Small intestine (tissue), 7 donors: ENCODE measurements at regions not wholly inside any gene's neighbourhood (a gene's known extent, or its start where the extent isn't known, plus 50 kb on each side); places are given as distances from the start of the nearest gene placed in this dataset.
A peak's percentile ranks its signal among the peaks of the same experiment; 100 is the strongest.

Experiments used
- DNase-seq, 2 donors: peaks; one replicate each; pipeline versions ENCODE4 v3.0.0 to v3.0.0-alpha.2; 2013
- FAIRE-seq: peaks from 2 replicates; lab custom pipeline; 2012; peaks lifted over from hg19 to GRCh38; lab: Jason Lieb, UNC
- H3K27ac ChIP-seq, 3 donors: one replicate each; pipeline ENCODE4 v1.5.1; 2013; ENCODE audit warnings: low read length in 2 of 3, mild to moderate bottlenecking in 2 of 3, control low read depth in 1 of 3, inconsistent platforms in 1 of 3, low read depth in 1 of 3, moderate library complexity in 1 of 3
- H3K27me3 ChIP-seq, 3 donors: one replicate each; pipeline ENCODE4 v1.6.1; 2013; ENCODE audit warnings: low read length in 3 of 3, inconsistent platforms in 1 of 3; ENCODE audit not compliant: control insufficient read depth in 3 of 3, insufficient read depth in 3 of 3
- H3K36me3 ChIP-seq, 3 donors: one replicate each; pipeline ENCODE4 v1.6.1; 2013; ENCODE audit warnings: low read length in 3 of 3, inconsistent platforms in 1 of 3, low read depth in 1 of 3, mild to moderate bottlenecking in 1 of 3, moderate library complexity in 1 of 3; ENCODE audit not compliant: control insufficient read depth in 3 of 3, insufficient read depth in 2 of 3
- H3K4me1 ChIP-seq, 3 donors: one replicate each; pipeline ENCODE4 v1.6.1; 2013; ENCODE audit warnings: low read length in 2 of 3, inconsistent platforms in 1 of 3, low read depth in 1 of 3, mild to moderate bottlenecking in 1 of 3, moderate library complexity in 1 of 3; ENCODE audit not compliant: control insufficient read depth in 3 of 3, insufficient read depth in 2 of 3
- H3K4me3 ChIP-seq, 3 donors: one replicate each; pipeline ENCODE4 v1.5.1; 2013; ENCODE audit warnings: low read length in 3 of 3, control low read depth in 1 of 3, inconsistent platforms in 1 of 3, low read depth in 1 of 3, mild to moderate bottlenecking in 1 of 3, moderate library complexity in 1 of 3
- H3K9me3 ChIP-seq, 2 donors: one replicate each; pipeline ENCODE4 v1.6.1; 2013; ENCODE audit warnings: low read depth in 1 of 2, low read length in 1 of 2; ENCODE audit not compliant: control insufficient read depth in 2 of 2, insufficient read depth in 1 of 2
- WGBS, 3 donors: extraction: QIAGEN DNeasy Blood & Tissue Kit; methylation state at CpG; one replicate each; pipeline ENCODE4 v1.1.7; 2013; 5-methylcytosine and 5-hydroxymethylcytosine counted together
- donor health status: healthy with polysubstance abuse.
- donor health status: control.
- donor health status: control.
- donor health status: Bipolar disorder and iron deficiency.
- donor health status: healthy.

DNA sequence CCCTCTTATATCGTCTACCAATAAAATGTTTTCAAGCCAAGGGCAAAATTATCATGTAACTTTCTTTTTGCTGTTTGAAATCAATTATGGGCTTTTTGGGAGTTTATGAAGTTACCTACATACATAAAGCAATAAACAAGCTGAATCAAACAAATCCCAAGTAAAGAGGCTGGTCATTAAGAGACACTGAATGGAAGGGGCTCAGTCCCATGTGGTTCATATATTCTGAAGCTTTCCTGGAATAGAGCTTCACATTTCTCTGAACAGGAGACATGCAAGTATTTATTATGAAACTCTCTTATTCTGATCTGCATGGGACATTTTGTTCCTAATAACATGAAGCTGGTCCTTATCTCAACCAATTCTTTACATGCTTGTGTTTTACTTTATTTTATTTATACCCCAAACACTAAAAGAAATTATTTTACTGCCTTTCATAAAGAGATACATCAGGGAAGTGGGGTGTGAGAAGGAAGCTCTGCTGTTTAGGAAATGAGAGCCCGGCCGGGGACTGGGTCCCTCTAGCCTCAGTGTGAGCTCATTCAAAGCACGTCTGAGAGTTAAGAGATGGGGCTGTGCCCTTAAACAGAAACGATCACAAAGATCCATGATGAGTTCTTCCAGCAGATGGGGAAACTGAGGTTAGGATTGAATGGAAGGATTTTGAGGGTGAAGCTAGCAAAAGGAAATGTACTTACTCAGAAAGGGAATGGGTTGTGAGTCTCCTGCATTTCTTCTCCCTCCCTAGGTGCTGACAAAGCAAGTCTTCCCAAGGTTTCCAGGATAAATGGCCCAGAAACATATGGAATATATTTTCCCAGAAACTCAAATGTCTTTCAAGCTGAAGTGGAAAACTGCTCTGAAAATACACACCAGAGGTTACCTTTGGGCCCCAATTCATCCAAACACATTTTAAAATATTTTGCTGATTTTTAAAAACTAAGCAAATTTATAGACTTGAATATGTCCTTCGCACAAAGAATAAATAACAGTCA lies 93.1 kb upstream of the LNX1 start:
- 65 to 84% (median 79%) methylated on average over 6 of the region's 6 CpGs for WGBS, 3 donors
- H3K27me3 ChIP-seq = no peaks in the 10 kb centered on the region
- H3K4me3 ChIP-seq = no peak overlapping the region
- DNase-seq = no peak
- no peak for FAIRE-seq
- peak overlapping the region in 1 of 3 donors; percentile 39 for H3K27ac ChIP-seq
- H3K9me3 ChIP-seq = no peaks in the 10 kb centered on the region
- no peaks in the 10 kb centered on the region for H3K4me1 ChIP-seq
- H3K36me3 ChIP-seq = no peaks in the 10 kb centered on the region

DNA sequence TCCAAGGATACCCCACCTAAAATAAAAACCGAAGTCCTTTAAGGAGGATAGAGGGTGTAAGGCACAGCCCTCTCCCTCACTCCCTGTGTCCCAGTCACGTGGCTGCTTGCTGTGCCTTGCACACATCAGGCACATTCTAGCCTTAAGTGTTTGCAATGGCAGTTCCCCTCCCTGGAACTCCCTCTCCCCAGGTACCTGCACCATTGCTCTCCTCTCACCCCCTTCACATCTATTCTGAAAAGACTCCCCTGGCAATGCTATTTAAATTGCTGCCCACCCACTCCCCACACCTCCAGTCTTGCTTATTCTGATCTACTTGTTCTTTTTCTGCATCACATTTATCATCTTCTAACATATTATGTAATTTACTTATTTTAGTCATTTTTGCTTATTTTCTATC lies 91.6 kb upstream of the LNX1 start:
- H3K27me3 ChIP-seq = no peaks in the 10 kb centered on the region
- H3K36me3 ChIP-seq = no peaks in the 10 kb centered on the region
- no peak overlapping the region for H3K27ac ChIP-seq
- no peaks in the 10 kb centered on the region for H3K4me1 ChIP-seq
- DNase-seq (no peak), FAIRE-seq (no peak)
- H3K9me3 ChIP-seq = no peaks in the 10 kb centered on the region
- H3K4me3 ChIP-seq = no peak overlapping the region
- 57 to 80% (median 69%) methylated on average over 2 of the region's 2 CpGs for WGBS, 3 donors

- no peaks in the 10 kb centered on the region for H3K4me1 ChIP-seq
- DNase-seq (no peak), FAIRE-seq (no peak)
- no peak overlapping the region for H3K27ac ChIP-seq
- H3K9me3 ChIP-seq = peaks cover 0 to 1% of the 10 kb centered on the region in 2 donors
- H3K4me3 ChIP-seq = no peak overlapping the region
- H3K36me3 ChIP-seq = no peaks in the 10 kb centered on the region
- no peaks in the 10 kb centered on the region for H3K27me3 ChIP-seq
- 78 to 92% (median 79%) methylated on average over 1 of the region's 1 CpG for whole genome bisulfite sequencing, 3 donors
Measured at GRCh38 chr4:53682196-53682595, 90.9 kb upstream of the LNX1 start.

GRCh38 chr4:53680598-53680997 lies 89.3 kb upstream of the LNX1 start:
- 86 to 93% (median 89%) methylated on average over 1 of the region's 1 CpG for WGBS, 3 donors
- no peaks in the 10 kb centered on the region for H3K36me3 ChIP-seq
- H3K27ac ChIP-seq = no peak overlapping the region
- DNase-seq = no peak
- no peaks in the 10 kb centered on the region for H3K27me3 ChIP-seq
- H3K4me1 ChIP-seq = no peaks in the 10 kb centered on the region
- H3K4me3 ChIP-seq = no peak overlapping the region
- peaks cover 0 to 3% of the 10 kb centered on the region in 2 donors for H3K9me3 ChIP-seq
- FAIRE-seq = no peak

- Histone ChIP-seq H3K9me3 (peaks cover 0 to 3% of the 10 kb centered on the region in 2 donors), H3K27ac (no peak overlapping the region), H3K4me1 (no peaks in the 10 kb centered on the region), H3K4me3 (no peak overlapping the region), H3K36me3 (no peaks in the 10 kb centered on the region), H3K27me3 (no peaks in the 10 kb centered on the region)
- FAIRE-seq = no peak
- WGBS, 3 donors = 76 to 86% (median 83%) methylated on average over 2 of the region's 2 CpGs
- no peak for DNase-seq
Measured at GRCh38 chr4:53680168-53680567, 88.9 kb upstream of the LNX1 start.

- FAIRE-seq (no peak), DNase-seq (no peak)
Measured at GRCh38 chr4:53676402-53676871, 85.2 kb upstream of the LNX1 start.

DNA sequence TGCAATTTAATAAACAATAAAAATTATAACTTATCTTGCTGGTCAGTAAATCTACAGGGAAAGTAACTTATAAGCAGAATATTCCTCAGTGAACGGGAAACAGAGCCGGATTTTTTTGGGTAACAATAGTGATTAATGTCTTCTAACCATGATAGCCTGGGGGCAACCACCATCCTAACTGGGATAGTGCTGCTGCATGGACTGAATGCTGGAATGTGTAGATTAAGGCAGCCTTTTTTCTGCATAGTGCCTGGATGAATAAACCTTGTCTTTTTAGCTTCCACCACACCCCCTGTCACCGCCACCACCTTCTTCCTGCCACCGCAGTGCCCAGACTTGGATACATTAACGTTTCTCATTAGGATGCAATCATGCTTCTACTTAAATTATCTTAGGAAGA lies 83.6 kb upstream of the LNX1 start:
- FAIRE-seq (no peak), DNase-seq (no peak)
- no peaks in the 10 kb centered on the region for H3K36me3 ChIP-seq
- WGBS, 3 donors = 86 to 87% (median 87%) methylated on average over 5 of the region's 5 CpGs
- peaks cover 0 to 3% of the 10 kb centered on the region in 2 donors for H3K9me3 ChIP-seq
- H3K27me3 ChIP-seq = no peaks in the 10 kb centered on the region
- no peaks in the 10 kb centered on the region for H3K4me1 ChIP-seq
- no peak overlapping the region for H3K4me3 ChIP-seq
- no peak overlapping the region for H3K27ac ChIP-seq

More at GRCh38 chr4:53676402-53676871, 85.2 kb upstream of the LNX1 start:
- Histone ChIP-seq H3K4me3 (no peak overlapping the region), H3K4me1 (no peaks in the 10 kb centered on the region), H3K36me3 (no peaks in the 10 kb centered on the region), H3K9me3 (peaks cover 0 to 3% of the 10 kb centered on the region in 2 donors), H3K27ac (peak overlapping the region in 1 of 3 donors; percentile 46), H3K27me3 (no peaks in the 10 kb centered on the region)
- WGBS, 3 donors = 63 to 94% (median 88%) methylated on average over 1 of the region's 1 CpG

DNA sequence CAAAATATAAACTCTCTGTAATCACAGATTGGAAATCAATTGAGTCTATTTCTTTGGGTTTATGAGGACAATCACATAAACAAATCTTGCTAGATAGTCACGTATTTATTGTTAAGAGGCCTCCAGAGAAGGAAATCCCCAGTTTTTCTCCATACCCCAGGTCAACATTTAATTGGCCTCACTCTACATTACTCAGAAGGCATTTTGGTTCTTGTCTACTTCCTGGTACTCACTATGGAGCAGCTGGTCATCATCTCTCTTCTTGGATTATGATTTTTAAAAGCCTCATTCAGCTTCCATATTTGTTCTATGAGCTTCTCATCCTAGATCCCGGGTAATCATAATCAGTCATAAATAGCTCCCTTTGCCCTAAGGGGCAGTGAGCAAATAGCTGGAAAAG lies 81.6 kb upstream of the LNX1 start:
- FAIRE-seq (no peak), DNase-seq (no peak)
- WGBS, 3 donors = 55 to 67% (median 61%) methylated on average over 2 of the region's 2 CpGs

More for the DNA sequence above, 81.6 kb upstream of the LNX1 start:
- Histone ChIP-seq H3K9me3 (peaks cover 0 to 3% of the 10 kb centered on the region in 2 donors), H3K4me3 (no peak overlapping the region), H3K36me3 (no peaks in the 10 kb centered on the region), H3K4me1 (no peaks in the 10 kb centered on the region), H3K27me3 (no peaks in the 10 kb centered on the region), H3K27ac (no peak overlapping the region)
